GM20000 (cell line): ENCODE measurements at regions not wholly inside any gene's neighbourhood (a gene's known extent, or its start where the extent isn't known, plus 50 kb on each side); places are given as distances from the start of the nearest gene placed in this dataset.

Source experiments
- DNase-seq: peaks from one replicate; pipeline ENCODE4 v3.0.0; 2012; ENCODE audit warnings: low spot score
- TF ChIP-seq, protein P1 (sequence below): IDR thresholded peaks from 2 replicates; pipeline ENCODE4 v1.5.1; 2012; ENCODE audit warnings: mild to moderate bottlenecking, control low read depth; ENCODE audit errors: extremely low read depth, missing control alignments

DNA sequence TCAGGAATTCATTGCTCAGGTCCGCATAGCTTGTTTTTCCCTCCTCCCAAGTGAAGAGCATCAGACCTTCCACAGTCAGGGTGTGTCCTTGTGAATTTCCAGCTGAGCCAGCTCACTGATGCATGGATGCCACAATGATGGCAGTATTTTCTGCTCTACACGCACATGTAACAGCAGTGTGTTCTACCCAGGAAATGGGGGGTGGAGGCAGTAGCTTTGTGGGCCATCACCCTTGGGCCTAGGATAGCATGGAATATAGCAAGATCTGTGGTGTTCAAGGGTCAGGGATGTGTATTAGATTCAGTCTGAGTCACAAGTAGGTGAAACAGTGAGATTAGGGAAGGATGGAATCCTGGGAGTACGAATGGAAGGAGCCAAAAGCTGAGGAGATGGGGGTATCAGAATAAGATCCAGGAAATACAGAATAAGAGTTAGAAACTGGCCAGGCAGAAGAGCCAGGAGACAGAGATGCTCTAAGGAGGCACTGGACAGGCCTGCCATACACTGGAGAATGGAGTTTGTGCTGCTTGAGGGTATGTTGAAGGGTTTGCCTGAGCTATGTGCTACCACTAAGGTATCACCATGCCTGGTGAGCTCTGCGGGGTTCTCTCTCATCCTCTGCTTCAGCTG, 90.6 kb upstream of the CNIH3 start:
- DNase-seq = no peak
- TF ChIP-seq, protein P1, sequence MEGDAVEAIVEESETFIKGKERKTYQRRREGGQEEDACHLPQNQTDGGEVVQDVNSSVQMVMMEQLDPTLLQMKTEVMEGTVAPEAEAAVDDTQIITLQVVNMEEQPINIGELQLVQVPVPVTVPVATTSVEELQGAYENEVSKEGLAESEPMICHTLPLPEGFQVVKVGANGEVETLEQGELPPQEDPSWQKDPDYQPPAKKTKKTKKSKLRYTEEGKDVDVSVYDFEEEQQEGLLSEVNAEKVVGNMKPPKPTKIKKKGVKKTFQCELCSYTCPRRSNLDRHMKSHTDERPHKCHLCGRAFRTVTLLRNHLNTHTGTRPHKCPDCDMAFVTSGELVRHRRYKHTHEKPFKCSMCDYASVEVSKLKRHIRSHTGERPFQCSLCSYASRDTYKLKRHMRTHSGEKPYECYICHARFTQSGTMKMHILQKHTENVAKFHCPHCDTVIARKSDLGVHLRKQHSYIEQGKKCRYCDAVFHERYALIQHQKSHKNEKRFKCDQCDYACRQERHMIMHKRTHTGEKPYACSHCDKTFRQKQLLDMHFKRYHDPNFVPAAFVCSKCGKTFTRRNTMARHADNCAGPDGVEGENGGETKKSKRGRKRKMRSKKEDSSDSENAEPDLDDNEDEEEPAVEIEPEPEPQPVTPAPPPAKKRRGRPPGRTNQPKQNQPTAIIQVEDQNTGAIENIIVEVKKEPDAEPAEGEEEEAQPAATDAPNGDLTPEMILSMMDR = no peak

DNA sequence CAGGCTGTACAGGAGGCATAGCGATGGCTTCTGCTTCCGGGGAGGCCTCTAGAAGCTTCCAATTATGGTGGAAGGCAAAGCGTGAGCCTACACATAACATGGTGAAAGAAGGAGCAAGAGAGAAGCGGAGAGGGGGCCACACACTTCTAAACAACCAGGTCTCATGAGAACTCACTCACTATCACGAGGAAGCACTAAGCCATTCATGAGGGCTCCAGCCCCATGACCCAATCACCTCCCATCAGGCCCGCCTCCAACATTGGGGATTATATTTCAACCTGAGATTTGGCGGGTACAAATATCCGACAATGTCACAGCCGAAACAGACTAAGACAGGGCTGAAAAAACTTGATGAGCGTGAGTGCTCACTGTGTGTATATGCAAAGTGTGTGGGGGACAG, 89.3 kb upstream of the CNIH3 start:
- DNase-seq = no peak
- TF ChIP-seq, protein P1 = no peak

DNA sequence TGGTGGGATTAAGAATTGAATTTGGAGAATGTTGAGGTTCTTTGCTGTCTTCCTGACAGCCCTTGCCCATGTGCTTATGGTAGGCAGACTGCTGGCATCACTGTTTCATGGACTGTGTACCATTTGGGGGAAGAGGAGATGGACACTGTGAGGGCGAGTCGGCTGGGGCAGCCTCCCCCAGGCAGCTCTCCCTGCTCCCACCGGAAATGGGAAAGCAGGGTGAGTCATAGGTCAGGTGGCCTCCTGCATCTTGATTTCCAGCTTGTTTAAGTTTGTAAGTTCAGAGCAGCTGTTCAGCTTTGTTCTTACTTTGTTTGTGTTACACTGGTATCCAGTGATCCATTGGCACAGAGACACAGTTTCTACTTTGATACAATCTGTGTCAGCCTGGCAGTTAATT, 87.2 kb upstream of the CNIH3 start:
- TF ChIP-seq, protein P1 = no peak
- DNase-seq = no peak

- no peak for DNase-seq
- TF ChIP-seq, protein P1 = no peak
Measured at GRCh38 chr1:224529844-224530243, 86.3 kb upstream of the CNIH3 start.

DNA sequence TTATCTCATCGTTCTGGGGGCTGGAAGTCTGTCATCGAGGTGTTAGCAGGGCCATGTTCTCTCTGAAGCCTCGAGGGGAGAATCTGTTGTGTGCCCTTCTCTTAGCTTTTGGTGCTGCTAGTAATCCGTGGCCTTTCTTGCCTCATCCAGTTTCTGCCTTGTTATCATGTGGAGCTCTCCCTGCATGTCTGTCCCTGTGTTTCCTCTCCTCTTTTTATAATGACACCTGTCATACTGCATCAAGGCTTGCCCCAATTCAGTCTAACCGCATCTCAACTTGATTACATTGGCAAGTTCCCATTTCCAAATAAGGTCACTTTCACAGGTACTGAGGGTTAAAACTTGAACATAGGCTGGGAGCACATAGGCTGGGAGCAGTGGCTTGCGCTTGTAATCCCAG, 82.6 kb upstream of the CNIH3 start:
- TF ChIP-seq, protein P1 = no peak
- DNase-seq = no peak

- TF ChIP-seq, protein P1 = no peak
- DNase-seq = no peak
Measured at GRCh38 chr1:224534731-224535130, 81.4 kb upstream of the CNIH3 start.

DNA sequence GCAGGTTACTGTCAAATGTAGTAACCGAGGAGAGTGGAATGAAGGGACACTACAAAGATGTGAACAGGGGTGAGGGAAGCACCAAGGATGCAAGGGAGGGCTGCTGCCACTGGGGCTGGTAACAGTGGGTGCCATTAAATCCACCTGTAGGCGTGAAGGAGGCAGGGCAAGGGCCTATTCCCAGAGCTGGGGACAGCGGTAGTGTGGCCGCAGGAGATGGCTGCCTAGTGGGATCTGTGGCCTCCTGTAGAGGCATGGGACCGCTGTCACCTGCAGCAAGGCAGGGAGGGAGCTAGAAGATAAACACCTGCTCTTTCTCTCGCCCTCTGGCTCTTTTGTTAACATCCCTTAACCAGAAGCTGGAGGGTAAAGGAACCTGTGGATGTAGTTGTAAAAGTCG, 80.5 kb upstream of the CNIH3 start:
- DNase-seq = no peak
- TF ChIP-seq, protein P1 = no peak
